Retinal pigment epithelial cell (primary cell): ENCODE measurements at regions not wholly inside any gene's neighbourhood (a gene's known extent, or its start where the extent isn't known, plus 50 kb on each side); places are given as distances from the start of the nearest gene placed in this dataset.

ENCODE experiments used
- DNase-seq: peaks from one replicate; pipeline ENCODE4 v3.0.0-alpha.2; 2010; ENCODE audit warnings: low read depth
- H3K4me3 ChIP-seq: 2 replicates; pipeline ENCODE4 v1.5.1; 2011; ENCODE audit warnings: mild to moderate bottlenecking, low read length, control low read depth, moderate library complexity
- CTCF ChIP-seq: conservative IDR thresholded peaks from 2 replicates; pipeline ENCODE4 v1.5.1; 2011; ENCODE audit warnings: low read depth, low read length, control low read depth, inconsistent platforms

DNA sequence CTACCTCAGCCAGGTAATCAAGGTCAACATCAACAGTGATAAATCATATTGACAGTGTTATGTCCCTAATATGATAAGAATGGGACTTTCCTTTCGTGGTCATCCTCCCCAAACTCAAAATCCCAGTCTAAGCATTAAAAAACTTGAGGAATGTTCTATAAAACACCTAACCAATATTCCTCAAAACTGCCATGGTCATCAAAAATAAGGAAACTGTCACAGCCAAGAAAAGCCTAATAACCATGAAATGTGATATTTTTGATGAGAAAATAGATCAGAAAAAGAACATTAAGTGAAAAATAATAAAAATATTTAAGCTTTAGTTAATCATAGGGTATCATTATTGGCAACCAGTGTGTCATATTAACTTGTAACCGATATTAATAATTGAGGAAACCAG is 232.1 kb upstream of the ATP10B start:
- TF ChIP-seq CTCF: no peak
- no peak for DNase-seq
- no peak overlapping the region for H3K4me3 ChIP-seq

DNA sequence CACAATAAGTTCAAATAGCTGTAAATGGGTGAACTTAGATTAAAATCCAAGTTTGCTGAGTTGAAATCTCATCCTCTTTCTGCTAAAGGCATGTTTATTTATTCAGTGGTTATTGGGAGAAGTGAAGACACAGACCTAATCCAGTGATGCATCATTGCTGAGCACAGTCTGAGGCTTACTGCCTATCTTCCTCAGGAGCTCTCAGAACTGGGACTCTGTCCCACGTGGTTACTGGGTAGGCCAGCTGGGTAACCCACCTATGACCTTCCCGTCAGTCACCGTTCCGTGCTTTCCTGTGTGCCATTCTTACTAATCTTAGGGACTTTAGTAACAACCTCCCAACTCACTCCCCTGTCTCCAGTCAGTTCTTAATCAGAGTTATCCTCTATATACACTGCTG is 226.8 kb upstream of the ATP10B start:
- no peak for TF ChIP-seq CTCF
- no peak for DNase-seq
- H3K4me3 ChIP-seq: no peak overlapping the region

GRCh38 chr5:161077936-161078545 is 226.0 kb upstream of the ATP10B start:
- DNase-seq: no peak

DNA sequence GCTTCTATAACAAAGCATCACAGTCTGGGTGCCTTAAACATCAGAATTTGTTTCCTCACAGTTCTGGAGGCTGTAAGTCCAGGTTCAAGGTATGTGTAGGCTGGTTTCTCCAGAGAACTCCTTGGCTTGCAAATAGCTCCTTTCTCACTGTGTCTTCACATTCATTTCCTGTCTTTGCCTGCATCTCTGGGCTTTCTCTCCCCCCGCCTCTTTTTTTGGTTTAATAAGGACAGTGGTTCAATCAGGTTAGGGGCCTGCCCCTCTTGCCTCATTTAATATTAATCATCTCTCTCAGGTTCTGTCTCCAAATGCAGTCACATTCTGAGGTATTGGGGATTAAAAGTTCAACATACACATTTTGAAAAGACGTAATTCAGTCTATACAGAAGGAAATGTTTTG is 225.5 kb upstream of the ATP10B start:
- no peak for TF ChIP-seq CTCF
- no peak for DNase-seq
- H3K4me3 ChIP-seq: no peak overlapping the region

More at GRCh38 chr5:161077936-161078545, 226.0 kb upstream of the ATP10B start:
- no peak for TF ChIP-seq CTCF
- H3K4me3 ChIP-seq: no peak overlapping the region

GRCh38 chr5:161064781-161065180 is 212.8 kb upstream of the ATP10B start:
- no peak for DNase-seq
- TF ChIP-seq CTCF: no peak
- no peak overlapping the region for H3K4me3 ChIP-seq

- no peak for TF ChIP-seq CTCF
- DNase-seq: no peak
- no peak overlapping the region for H3K4me3 ChIP-seq
These were observed 212.3 kb upstream of the ATP10B start for GRCh38 chr5:161064297-161064696.

DNA sequence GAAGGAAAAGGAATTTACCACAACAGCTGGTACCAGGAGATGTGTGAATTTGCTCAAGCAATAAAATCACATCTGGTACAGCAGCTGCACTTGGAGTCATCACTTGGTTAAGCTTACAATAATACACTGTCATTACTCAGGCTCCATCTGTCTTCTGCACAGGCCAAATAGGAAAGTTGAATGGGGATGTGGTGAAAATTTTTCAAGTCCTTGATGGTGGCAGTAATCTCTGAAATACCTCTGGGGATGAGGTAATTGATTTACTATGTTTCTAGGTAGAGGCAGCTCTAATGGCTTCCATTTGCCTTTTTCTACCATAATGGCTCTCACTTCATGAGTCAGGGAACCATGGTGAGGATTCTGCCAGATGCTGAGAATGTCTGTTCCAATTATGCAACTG is 206.8 kb upstream of the ATP10B start:
- H3K4me3 ChIP-seq: no peak overlapping the region
- no peak for TF ChIP-seq CTCF
- DNase-seq: no peak
